HUES64 (cell line): ENCODE measurements at regions not wholly inside any gene's neighbourhood (a gene's known extent, or its start where the extent isn't known, plus 50 kb on each side); places are given as distances from the start of the nearest gene placed in this dataset.

ENCODE experiments used
- H3K27ac ChIP-seq: 2 replicates; pipeline ENCODE4 v1.7.0; 2013; ENCODE audit warnings: low read depth, low read length, inconsistent platforms
- H3K27me3 ChIP-seq: 2 replicates; pipeline ENCODE4 v1.6.1; 2013; ENCODE audit warnings: mild to moderate bottlenecking, low read length; ENCODE audit not compliant: insufficient read depth
- H3K36me3 ChIP-seq: 2 replicates; pipeline ENCODE4 v1.6.1; 2013; ENCODE audit warnings: mild to moderate bottlenecking, low read length; ENCODE audit not compliant: insufficient read depth
- H3K4me1 ChIP-seq: 2 replicates; pipeline ENCODE4 v1.6.1; 2013; ENCODE audit warnings: mild to moderate bottlenecking, low read length, moderate library complexity; ENCODE audit not compliant: insufficient read depth
- H3K4me3 ChIP-seq: 2 replicates; pipeline ENCODE4 v1.5.1; 2013; ENCODE audit warnings: mild to moderate bottlenecking, low read length, moderate library complexity
- H3K9ac ChIP-seq: 2 replicates; pipeline ENCODE4 v1.6.1; 2013; ENCODE audit warnings: mild to moderate bottlenecking, low read depth, low read length
- H3K9me3 ChIP-seq: 2 replicates; pipeline ENCODE4 v1.6.1; 2013; ENCODE audit warnings: low read depth, low read length; ENCODE audit not compliant: insufficient read depth
- WGBS: fragments of 150-250, 120-280 bp; methylation state at CpG from one replicate; pipeline ENCODE4 v1.1.7; 2013; ENCODE audit warnings: missing lambda C conversion rate; 5-methylcytosine and 5-hydroxymethylcytosine counted together

GRCh38 chr6:54633601-54634000 lies 213.0 kb upstream of the FAM83B start:
- no peak overlapping the region for H3K27ac ChIP-seq
- no peak overlapping the region for H3K4me3 ChIP-seq
- WGBS, result 89% methylated on average over 3 of the region's 4 CpGs
- no peaks in the 10 kb centered on the region for H3K36me3 ChIP-seq
- no peaks in the 10 kb centered on the region for H3K27me3 ChIP-seq
- no peaks in the 10 kb centered on the region for H3K9me3 ChIP-seq
- no peaks in the 10 kb centered on the region for H3K4me1 ChIP-seq
- no peak overlapping the region for H3K9ac ChIP-seq

- Histone ChIP-seq H3K27ac (no peak overlapping the region), H3K4me3 (no peak overlapping the region), H3K9ac (no peak overlapping the region), H3K27me3 (no peaks in the 10 kb centered on the region), H3K36me3 (no peaks in the 10 kb centered on the region), H3K4me1 (no peaks in the 10 kb centered on the region), H3K9me3 (no peaks in the 10 kb centered on the region)
- WGBS, result 100% methylated on average over 1 of the region's 1 CpG
These were observed 205.7 kb upstream of the FAM83B start for GRCh38 chr6:54640911-54641310.

- 76% methylated on average over 3 of the region's 4 CpGs for WGBS
- Histone ChIP-seq H3K4me1 (no peaks in the 10 kb centered on the region), H3K27me3 (no peaks in the 10 kb centered on the region), H3K27ac (no peak overlapping the region), H3K9ac (no peak overlapping the region), H3K36me3 (no peaks in the 10 kb centered on the region), H3K9me3 (no peaks in the 10 kb centered on the region), H3K4me3 (no peak overlapping the region)
These were observed 200.3 kb upstream of the FAM83B start for GRCh38 chr6:54646069-54646950.

- no peak overlapping the region for H3K4me3 ChIP-seq
- no peak overlapping the region for H3K9ac ChIP-seq
- no peak overlapping the region for H3K27ac ChIP-seq
- H3K27me3 ChIP-seq, result no peaks in the 10 kb centered on the region
- WGBS, result 92% methylated on average over 7 of the region's 8 CpGs
- no peaks in the 10 kb centered on the region for H3K36me3 ChIP-seq
- no peaks in the 10 kb centered on the region for H3K4me1 ChIP-seq
- H3K9me3 ChIP-seq, result no peaks in the 10 kb centered on the region
These were observed 199.5 kb upstream of the FAM83B start for GRCh38 chr6:54646951-54647664.

- Histone ChIP-seq H3K27me3 (no peaks in the 10 kb centered on the region), H3K9me3 (no peaks in the 10 kb centered on the region), H3K4me3 (no peak overlapping the region), H3K9ac (no peak overlapping the region), H3K36me3 (no peaks in the 10 kb centered on the region), H3K27ac (no peak overlapping the region), H3K4me1 (no peaks in the 10 kb centered on the region)
These were observed 192.2 kb upstream of the FAM83B start for GRCh38 chr6:54654381-54654780.

- Histone ChIP-seq H3K9ac (no peak overlapping the region), H3K9me3 (no peaks in the 10 kb centered on the region)
- 93% methylated on average over 1 of the region's 1 CpG for WGBS
These were observed 191.4 kb upstream of the FAM83B start for GRCh38 chr6:54655162-54655561.

GRCh38 chr6:54665278-54665677 lies 181.3 kb upstream of the FAM83B start:
- H3K9ac ChIP-seq, result no peak overlapping the region
- no peaks in the 10 kb centered on the region for H3K36me3 ChIP-seq
- H3K4me1 ChIP-seq, result peaks cover 10% of the 10 kb centered on the region; the same call in 1 of the 2 replicates
- no peaks in the 10 kb centered on the region for H3K27me3 ChIP-seq
- no peak overlapping the region for H3K27ac ChIP-seq
- no peak overlapping the region for H3K4me3 ChIP-seq
- H3K9me3 ChIP-seq, result peaks cover 25% of the 10 kb centered on the region

More at GRCh38 chr6:54655162-54655561, 191.4 kb upstream of the FAM83B start:
- H3K4me1 ChIP-seq, result no peaks in the 10 kb centered on the region
- H3K27ac ChIP-seq, result no peak overlapping the region
- H3K4me3 ChIP-seq, result no peak overlapping the region
- H3K27me3 ChIP-seq, result no peaks in the 10 kb centered on the region
- no peaks in the 10 kb centered on the region for H3K36me3 ChIP-seq

GRCh38 chr6:54680531-54680930 lies 166.0 kb upstream of the FAM83B start:
- no peaks in the 10 kb centered on the region for H3K9me3 ChIP-seq
- no peak overlapping the region for H3K4me3 ChIP-seq
- H3K4me1 ChIP-seq, result no peaks in the 10 kb centered on the region
- H3K27ac ChIP-seq, result no peak overlapping the region
- WGBS, result 100% methylated on average over 1 of the region's 2 CpGs
- H3K9ac ChIP-seq, result no peak overlapping the region
- H3K36me3 ChIP-seq, result no peaks in the 10 kb centered on the region
- H3K27me3 ChIP-seq, result peaks cover 23% of the 10 kb centered on the region

- Histone ChIP-seq H3K4me3 (no peak overlapping the region), H3K36me3 (no peaks in the 10 kb centered on the region), H3K9me3 (no peaks in the 10 kb centered on the region), H3K4me1 (no peaks in the 10 kb centered on the region), H3K9ac (no peak overlapping the region), H3K27ac (no peak overlapping the region), H3K27me3 (peaks cover 31% of the 10 kb centered on the region)
- WGBS, result 100% methylated on average over 1 of the region's 2 CpGs
These were observed 165.3 kb upstream of the FAM83B start for GRCh38 chr6:54681267-54681666.

GRCh38 chr6:54681987-54682386 lies 164.6 kb upstream of the FAM83B start:
- no peak overlapping the region for H3K9ac ChIP-seq
- no peaks in the 10 kb centered on the region for H3K36me3 ChIP-seq
- peaks cover 38% of the 10 kb centered on the region for H3K27me3 ChIP-seq
- 89% methylated on average over 3 of the region's 4 CpGs for WGBS
- no peak overlapping the region for H3K27ac ChIP-seq
- H3K4me1 ChIP-seq, result no peaks in the 10 kb centered on the region
- no peaks in the 10 kb centered on the region for H3K9me3 ChIP-seq
- no peak overlapping the region for H3K4me3 ChIP-seq

- H3K9me3 ChIP-seq, result no peaks in the 10 kb centered on the region
- no peak overlapping the region for H3K27ac ChIP-seq
- H3K27me3 ChIP-seq, result peaks cover 94% of the 10 kb centered on the region
- WGBS, result 0% methylated on average over 1 of the region's 2 CpGs
- H3K4me1 ChIP-seq, result peaks cover 6% of the 10 kb centered on the region; the same call in 1 of the 2 replicates
- H3K9ac ChIP-seq, result no peak overlapping the region
- H3K4me3 ChIP-seq, result no peak overlapping the region
- no peaks in the 10 kb centered on the region for H3K36me3 ChIP-seq
These were observed 157.0 kb upstream of the FAM83B start for GRCh38 chr6:54689620-54690019.
